ENCODE measurements at regions not wholly inside any gene's neighbourhood (a gene's known extent, or its start where the extent isn't known, plus 50 kb on each side); places are given as distances from the start of the nearest gene placed in this dataset.

- TF ChIP-seq USF2 (IDR thresholded peaks at IDR 0.05; ENCODE audit: low read length) (no peak), EGR1 (IDR thresholded peaks at IDR 0.05; ENCODE audit: borderline replicate concordance, low read depth, low read length) (no peak), CHD2 (IDR thresholded peaks at IDR 0.05; ENCODE audit: low read length) (no peak), YY1 (IDR thresholded peaks at IDR 0.05; ENCODE audit: low read depth, low read length) (no peak)
Measured at GRCh38 chr12:125283521-125283920, 218.3 kb downstream of the AACS start (continued).
